GM12878 (cell line): ENCODE measurements at regions not wholly inside any gene's neighbourhood (a gene's known extent, or its start where the extent isn't known, plus 50 kb on each side); places are given as distances from the start of the nearest gene placed in this dataset.

Experiments
- ATF2 ChIP-seq: IDR thresholded peaks from 2 replicates; pipeline ENCODE4 v1.6.1; 2012; ENCODE audit warnings: low read length, inconsistent platforms
- CBX3 ChIP-seq: fragments of 200-600 bp; sonication (generic); IDR thresholded peaks from 2 replicates; pipeline ENCODE4 v1.6.1; 2016; ENCODE audit warnings: low read depth, borderline replicate concordance
- CTCF ChIP-seq, 3 experiments: IDR thresholded peaks in 2 of 3; conservative IDR thresholded peaks in 1 of 3; 2 replicates each; pipeline ENCODE4 v1.5.1; 2011; ENCODE audit warnings: low read depth in 3 of 3, low read length in 3 of 3, mild to moderate bottlenecking in 3 of 3, control low read depth in 2 of 3, moderate library complexity in 2 of 3, inconsistent platforms in 1 of 3, mixed read lengths in 1 of 3; ENCODE audit not compliant: control insufficient read depth in 2 of 3, insufficient read depth in 1 of 3; ENCODE audit errors: extremely low read depth in 1 of 3
- EGR1 ChIP-seq, 2 experiments: IDR thresholded peaks; 1 replicate in 1 of 2; 2 replicates in 1 of 2; pipeline ENCODE4 v1.6.1; 2011 to 2012; ENCODE audit warnings: low read depth in 2 of 2, low read length in 2 of 2, borderline replicate concordance in 1 of 2, mild to moderate bottlenecking in 1 of 2, moderate library complexity in 1 of 2
- IRF3 ChIP-seq: fragments of 450-650 bp; IDR thresholded peaks from 2 replicates; pipeline ENCODE4 v1.6.1; 2014; ENCODE audit warnings: mild to moderate bottlenecking
- POLR2A ChIP-seq: IDR thresholded peaks from 2 replicates; pipeline ENCODE4 v1.6.1; 2011; ENCODE audit warnings: low read depth, mild to moderate bottlenecking, low read length
- POLR2AphosphoS5 ChIP-seq: IDR thresholded peaks from 2 replicates; pipeline ENCODE4 v1.6.1; 2011; ENCODE audit warnings: mild to moderate bottlenecking, low read length, inconsistent platforms
- SMC3 ChIP-seq: IDR thresholded peaks from 2 replicates; pipeline ENCODE4 v1.6.1; 2011; ENCODE audit warnings: low read length, improper control_type of control experiment, borderline replicate concordance
- TAF1 ChIP-seq: IDR thresholded peaks from 2 replicates; pipeline ENCODE4 v1.6.1; 2011; ENCODE audit warnings: mild to moderate bottlenecking, low read depth, low read length, borderline replicate concordance
- USF1 ChIP-seq: IDR thresholded peaks from 2 replicates; pipeline ENCODE4 v1.6.1; 2011; ENCODE audit warnings: borderline replicate concordance, low read depth, mild to moderate bottlenecking, moderate library complexity, mixed read lengths, low read length; ENCODE audit not compliant: insufficient read depth; ENCODE audit errors: extremely low read length

DNA sequence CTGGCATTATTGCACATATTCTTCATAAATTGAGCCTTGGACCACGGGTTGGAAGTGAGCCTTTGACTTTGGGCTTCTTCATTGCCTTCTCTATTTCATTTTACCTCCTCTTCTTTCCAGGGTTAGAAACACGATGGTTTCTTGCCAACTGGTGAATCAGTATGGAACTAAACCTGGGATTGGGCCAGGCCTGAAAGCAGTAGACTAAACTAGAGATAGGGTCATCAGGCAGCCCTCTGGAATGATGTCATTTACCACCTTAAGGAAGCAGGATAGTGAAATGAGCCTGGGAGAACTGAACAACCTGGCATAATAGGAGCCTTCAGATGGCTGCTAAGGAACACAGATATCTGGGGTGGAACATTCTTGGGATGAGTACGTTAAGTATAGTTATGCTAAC is 67.5 kb upstream of the ATP8A1 start:
- TF ChIP-seq CTCF (IDR thresholded peaks at IDR 0.05 in 2 of 3, conservative IDR thresholded peaks at IDR 0.05 in 1 of 3; ENCODE audit: control insufficient read depth in 2 of 3, extremely low read depth in 1 of 3, insufficient read depth in 1 of 3, low read depth in 3 of 3, low read length in 3 of 3) (no peak), IRF3 (no peak), SMC3 (no peak), USF1 (no peak), ATF2 (no peak), EGR1 (IDR thresholded peaks at IDR 0.05; ENCODE audit: borderline replicate concordance in 1 of 2, low read depth in 2 of 2, low read length in 2 of 2) (no peak), CBX3 (no peak), TAF1 (no peak), POLR2A (no peak), POLR2AphosphoS5 (no peak)
